NCI-H460 (cell line): ENCODE measurements at regions not wholly inside any gene's neighbourhood (a gene's known extent, or its start where the extent isn't known, plus 50 kb on each side); places are given as distances from the start of the nearest gene placed in this dataset.
A peak's percentile ranks its signal among the peaks of the same experiment; 100 is the strongest.
"Not testable (repeated sequence)": the region's sequence is repeated elsewhere in the genome, so short reads cannot be mapped to it uniquely, and the experiment has no call there.

Experiments used
- DNase-seq: peaks from one replicate; pipeline ENCODE4 v3.0.0-alpha.2; 2016; ENCODE audit warnings: low read depth; ENCODE audit errors: extremely low read depth

DNA sequence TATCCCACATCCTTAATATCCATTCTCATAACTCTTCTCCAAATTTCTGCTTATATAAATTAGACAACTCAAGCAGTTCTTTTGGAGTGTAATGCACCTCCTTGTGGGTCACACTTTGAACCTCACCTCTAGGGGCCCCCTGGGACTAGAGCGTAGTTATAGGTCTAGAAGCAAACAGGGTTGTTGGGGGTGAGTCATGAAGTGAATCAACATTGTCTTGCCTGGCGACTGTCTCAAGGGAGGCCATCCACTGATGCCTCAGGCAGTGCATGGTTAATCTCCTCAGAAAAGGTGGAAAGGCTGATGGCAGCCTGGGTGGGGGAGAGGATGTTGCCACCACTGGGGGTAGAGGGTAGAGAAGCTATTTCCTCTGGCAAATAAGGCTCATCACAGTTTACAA, 129.1 kb downstream of the TNFRSF21 start:
- no peak for DNase-seq

GRCh38 chr6:47179286-47179685, 130.4 kb downstream of the TNFRSF21 start:
- no peak for DNase-seq

GRCh38 chr6:47175656-47176055, 133.5 kb upstream of the ADGRF1 start:
- DNase-seq, result no peak

DNA sequence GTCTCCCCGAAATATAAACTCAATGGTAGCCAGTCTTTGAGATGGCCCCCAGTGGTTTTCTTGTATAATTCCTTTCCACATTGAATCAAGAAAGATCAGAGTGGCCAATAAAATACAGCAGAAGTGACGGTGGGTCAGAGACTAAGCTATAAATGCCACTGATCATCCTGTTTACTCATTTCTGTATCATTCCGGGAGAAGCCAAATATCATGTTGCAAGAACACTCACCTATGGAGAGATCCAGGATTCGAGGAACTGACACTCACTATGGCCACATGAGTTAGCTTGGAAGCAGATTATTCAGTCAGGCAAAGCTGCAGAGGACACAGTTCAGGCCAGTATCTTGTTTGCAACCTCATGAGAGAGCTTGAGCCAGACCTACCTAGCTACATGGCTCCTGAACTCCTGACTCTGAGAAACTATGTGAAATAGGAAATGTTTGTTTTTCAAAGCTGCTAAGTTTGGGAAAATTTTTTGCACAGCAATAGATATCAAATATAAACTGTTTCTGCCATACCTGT, 132.4 kb upstream of the ADGRF1 start:
- no peak for DNase-seq

- not testable (repeated sequence) for DNase-seq
These were observed 131.9 kb upstream of the ADGRF1 start for GRCh38 chr6:47174063-47174462.

DNA sequence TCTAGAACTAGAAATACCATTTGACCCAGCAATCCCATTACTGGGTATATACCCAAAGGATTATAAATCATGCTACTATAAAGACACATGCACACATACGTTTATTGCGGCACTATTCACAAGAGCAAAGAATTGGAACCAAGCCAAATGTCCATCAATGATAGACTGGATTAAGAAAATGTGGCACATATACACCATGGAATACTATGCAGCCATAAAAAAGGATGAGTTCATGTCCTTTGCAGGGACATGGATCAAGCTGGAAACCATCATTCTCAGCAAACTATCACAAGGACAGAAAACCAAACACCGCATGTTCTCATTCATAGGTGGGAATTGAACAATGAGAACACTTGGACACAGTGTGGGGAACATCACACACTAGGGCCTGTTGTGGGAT, 131.0 kb upstream of the ADGRF1 start:
- not testable (repeated sequence) for DNase-seq

DNA sequence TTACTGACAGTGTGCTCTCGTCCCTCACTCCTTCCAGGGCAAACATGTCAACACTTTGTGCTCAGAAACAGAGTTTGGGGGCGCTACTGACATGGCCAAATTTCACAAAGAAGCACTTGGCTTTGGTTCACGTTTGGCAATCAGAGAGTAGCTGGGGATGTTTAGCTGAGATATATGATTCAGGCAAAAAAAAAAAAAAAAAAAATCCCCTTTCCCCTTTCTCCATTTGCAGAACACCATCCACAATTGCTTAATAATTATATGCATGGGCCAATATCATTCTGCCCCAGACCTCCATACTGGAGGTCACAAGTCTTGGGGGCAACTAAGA, 128.4 kb upstream of the ADGRF1 start:
- no peak for DNase-seq

DNA sequence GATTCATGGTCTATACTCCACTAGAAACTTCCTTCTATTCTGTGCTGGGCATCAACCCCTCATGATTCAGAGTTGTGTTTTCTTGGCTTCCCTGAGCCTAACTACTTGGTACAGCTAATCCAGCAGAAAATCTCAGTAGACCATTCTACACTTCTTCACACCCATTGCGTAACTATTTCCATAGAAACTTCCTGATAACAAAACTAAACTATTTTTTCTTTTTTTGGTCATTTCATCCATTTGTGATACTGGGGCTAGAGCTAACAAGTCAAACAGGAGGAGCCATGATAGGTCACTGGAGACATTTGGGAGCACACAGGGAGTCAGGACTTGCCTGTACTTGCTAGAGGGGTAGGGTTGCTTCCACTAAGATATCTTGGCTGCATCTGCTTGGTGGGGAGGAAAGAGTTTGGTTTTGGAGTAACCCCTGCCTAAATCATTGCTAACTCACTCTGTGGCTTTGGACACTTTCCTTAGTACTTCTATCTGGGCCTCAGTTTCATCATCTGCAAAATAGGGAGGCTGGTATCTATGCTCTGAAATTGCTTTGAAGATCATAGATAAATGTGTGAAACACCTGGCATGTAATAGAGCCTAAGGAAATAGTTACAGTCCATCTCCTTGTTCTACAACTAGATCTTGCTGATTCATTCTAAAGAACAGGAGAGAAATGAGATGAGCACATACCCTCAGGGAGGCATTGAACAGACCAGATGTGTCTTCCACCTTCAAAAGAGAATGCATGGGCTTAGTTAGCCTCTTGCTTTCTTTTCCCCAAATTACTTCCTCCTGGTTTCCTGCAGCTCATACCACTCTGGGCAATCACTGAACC, 127.9 kb upstream of the ADGRF1 start:
- no peak for DNase-seq

DNA sequence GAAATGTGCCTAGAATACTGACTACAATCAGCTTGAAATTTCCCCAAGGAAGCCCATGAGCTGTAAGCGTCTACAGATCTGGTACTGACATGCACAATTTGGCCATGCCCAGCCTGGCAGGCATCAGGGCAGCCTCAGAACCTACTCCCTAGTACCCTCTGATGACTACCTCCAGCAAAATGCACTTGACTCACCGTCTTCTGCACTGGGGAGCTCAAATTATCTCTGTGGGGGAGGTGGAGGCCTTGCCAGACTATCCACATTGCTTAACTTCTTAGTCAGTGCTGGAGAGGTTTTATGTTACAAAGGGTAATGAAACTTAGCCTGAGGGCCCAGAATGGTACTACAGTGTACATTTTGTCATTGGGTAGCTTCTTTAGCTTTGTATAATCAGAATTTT, 126.0 kb upstream of the ADGRF1 start:
- DNase-seq, result peak; percentile 25

DNA sequence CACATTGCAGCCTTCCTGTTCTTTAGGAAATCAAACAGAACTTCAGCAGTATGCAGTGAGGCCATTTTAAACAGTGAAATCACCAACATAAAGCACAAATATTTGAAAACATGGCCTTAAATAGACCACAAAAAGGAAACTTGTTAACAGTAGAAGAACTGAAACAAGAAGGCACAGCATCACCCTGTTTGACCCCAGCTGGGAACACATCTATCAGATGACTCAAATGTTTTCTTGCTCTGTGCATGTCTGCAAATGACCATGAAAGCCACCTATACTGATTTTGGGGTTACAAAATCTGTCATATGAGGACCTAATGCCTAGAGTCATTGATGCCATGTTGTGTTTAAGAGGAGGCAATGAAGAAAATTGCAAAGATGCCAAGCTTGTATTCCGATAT, 123.8 kb upstream of the ADGRF1 start:
- no peak for DNase-seq

GRCh38 chr6:47164877-47165276, 122.7 kb upstream of the ADGRF1 start:
- DNase-seq, result no peak

DNA sequence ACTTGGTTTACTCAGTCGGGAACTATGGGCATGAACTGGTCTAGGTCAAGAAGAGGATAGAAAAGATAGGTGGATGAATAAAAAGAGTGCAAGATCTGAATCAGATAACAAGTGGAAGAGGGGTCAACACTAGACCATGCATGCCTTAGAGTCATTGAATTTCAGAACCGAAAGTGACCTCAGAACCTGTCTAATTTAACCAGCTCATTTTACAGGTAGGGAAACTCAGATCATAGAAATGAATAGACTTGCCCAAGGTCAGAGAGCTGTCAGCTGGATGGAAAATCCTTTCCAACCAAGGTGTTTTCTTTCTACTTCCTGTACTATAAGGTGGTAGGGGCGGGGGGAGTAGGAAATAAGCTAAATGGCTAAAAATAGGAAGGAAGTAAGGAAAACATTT, 121.4 kb upstream of the ADGRF1 start:
- DNase-seq, result no peak

DNA sequence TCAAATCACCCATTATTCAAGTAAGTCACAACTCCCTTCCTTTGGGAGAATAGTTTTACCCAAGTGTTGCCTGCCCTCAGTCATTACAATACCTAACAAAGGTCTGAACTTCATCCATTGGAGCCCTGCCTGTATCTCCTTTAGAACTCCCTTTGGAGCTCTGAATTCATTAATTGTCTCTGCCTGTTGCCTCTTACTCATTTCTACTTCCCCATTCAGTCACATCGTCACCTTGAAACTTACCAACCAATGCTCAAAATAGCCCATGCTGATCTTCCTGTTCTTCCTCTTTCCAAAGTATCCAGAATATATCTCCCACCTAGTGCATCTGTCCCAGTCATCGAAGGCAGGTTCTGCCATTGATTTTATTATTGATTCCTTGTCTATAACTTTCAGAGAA, 120.7 kb upstream of the ADGRF1 start:
- no peak for DNase-seq

- no peak for DNase-seq
These were observed 120.1 kb upstream of the ADGRF1 start for GRCh38 chr6:47162231-47162630.

GRCh38 chr6:47161176-47161687, 119.1 kb upstream of the ADGRF1 start:
- DNase-seq, result no peak

GRCh38 chr6:47160702-47161101, 118.6 kb upstream of the ADGRF1 start:
- no peak for DNase-seq

DNA sequence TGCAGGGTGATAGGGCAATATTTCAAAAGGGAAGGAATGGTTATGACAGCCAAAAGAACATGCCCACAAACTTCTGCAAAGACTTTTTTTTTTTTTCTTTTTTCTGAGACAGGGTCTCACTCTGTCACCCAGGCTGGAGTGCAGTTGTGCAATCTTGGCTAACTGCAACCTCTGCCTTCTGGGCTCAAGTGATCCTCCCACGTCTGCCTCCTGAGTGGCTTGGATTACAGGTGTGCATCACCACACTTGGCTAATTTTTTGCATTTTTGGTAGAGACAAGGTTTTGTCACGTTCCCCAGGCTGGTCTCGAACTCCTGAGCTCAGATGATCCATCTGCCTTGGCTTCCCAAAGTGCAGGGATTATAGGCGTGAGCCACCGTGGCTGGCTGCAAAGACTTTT, 117.6 kb upstream of the ADGRF1 start:
- DNase-seq, result no peak

DNA sequence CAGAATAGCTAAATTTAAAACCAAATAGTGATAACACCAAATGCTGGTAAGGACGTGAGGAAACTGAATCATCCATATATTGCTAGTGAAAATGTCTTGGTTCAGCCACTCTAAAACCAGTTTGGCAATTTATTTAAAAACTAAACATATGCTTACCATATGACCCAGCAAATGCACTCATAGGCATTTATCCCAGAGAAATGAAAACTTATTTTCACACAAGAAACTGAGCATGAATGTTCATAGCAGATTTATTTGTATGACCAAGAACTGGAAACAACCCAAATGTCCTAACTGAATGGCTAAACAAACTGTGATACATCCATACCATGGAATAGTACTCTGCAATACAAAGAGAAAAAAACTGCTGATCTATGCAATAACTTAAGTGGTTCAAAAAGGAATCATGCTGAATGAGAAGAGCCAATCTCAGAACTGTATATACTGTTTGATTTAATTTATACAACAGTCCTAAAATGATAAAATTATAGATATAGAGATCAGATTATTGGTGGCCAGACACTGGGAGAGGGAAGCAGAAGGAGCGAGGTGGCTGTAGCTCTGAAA, 115.6 kb upstream of the ADGRF1 start:
- no peak for DNase-seq

GRCh38 chr6:47157063-47157462, 114.9 kb upstream of the ADGRF1 start:
- no peak for DNase-seq

DNA sequence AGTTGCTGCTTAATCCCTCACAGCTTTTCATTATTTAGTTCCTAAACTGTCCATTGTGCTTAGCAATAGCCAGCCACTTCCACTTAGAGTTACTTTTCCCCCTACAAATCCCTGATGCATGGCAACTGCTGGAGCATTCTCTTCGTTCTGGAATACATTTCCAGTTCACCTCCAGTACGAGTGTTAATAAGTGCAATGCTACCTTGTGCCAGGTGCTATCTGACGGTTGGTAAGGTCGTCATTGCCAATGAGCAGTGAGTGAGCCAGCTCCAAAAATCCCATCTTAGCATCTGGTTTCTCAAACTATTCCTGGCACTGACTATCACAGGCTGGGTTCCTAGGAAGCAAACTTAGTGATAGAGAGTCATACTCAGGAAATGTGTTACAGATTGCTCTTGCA, 114.1 kb upstream of the ADGRF1 start:
- no peak for DNase-seq

- no peak for DNase-seq
These were observed 111.2 kb upstream of the ADGRF1 start for GRCh38 chr6:47153404-47153755.

DNA sequence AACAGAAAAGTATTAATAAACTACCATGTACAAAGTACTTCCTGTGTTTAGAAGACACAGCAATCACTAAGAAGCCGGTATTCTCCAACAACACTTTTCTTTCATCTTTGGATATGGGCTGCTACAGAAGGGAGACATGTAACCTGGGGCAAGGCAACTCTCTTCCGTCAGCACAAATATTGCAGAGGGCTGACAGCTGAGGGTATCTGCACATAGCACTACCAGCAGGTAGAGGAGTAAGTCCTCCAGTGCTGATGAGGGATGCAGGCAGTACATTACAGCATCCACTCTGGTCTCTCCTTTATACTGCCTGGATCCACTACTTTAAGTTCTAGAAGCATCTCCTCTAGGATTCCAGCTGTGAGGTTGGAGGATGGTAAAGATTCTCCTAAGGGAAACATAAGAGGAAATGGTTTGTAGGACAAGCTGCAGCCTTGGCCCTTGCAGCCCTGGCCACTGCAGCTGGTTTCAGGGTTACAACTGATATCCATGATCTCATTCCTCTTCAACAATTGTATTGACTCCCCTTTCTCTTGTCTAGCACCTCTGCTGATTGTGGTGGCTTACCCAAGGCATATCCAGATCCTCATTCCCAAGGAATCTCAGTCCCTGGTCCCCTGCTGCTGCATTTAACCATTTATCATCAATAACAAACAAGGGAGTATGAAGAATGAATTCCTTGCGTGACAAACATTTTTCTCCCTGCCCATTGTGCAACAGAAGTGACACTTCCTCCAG, 110.7 kb upstream of the ADGRF1 start:
- DNase-seq, result no peak
